UCSD-AML1 (cell line): ENCODE measurements at regions not wholly inside any gene's neighbourhood (a gene's known extent, or its start where the extent isn't known, plus 50 kb on each side); places are given as distances from the start of the nearest gene placed in this dataset.
"Not testable (repeated sequence)": the region's sequence is repeated elsewhere in the genome, so short reads cannot be mapped to it uniquely, and the experiment has no call there.

Source experiments
- DNase-seq: peaks from one replicate; lab custom pipeline; 2025; ENCODE audit not compliant: unreplicated experiment; lab: John Stamatoyannopoulos, UW

DNA sequence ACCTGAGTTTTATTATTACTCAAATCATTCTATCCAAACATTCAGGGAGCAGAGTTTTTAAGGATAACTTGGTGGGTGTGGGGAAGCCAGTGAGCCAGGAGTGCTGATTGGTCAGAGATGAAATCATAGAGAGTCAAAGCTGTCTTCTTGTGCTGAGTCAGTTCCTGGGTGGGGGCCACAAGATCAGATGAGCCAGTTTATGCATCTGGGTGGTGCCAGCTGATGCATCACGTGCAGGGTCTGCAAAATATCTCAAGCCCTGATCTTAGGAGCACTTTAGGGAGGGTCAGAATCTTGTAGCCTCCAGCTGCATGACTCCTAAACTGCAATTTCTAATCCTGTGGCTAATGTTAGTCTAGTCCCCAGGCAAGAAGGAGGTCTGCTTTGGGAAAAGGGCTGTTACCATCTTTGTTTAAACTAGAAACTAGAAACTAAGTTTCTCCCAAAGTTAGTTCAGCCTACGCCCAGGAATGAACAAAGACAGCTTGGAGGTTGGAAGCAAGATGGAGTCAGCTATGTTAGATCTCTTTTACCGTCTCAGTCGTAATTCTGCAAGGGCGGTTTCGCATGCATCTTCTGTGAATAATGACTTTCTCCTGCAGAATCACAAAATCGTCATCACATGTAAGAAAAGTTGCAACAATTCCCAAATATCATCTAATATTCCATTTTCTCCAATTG lies 97.5 kb downstream of the ZNF664 start:
- DNase-seq, result not testable (repeated sequence)

GRCh38 chr12:124071075-124071443 lies 98.0 kb downstream of the ZNF664 start:
- DNase-seq, result no peak

DNA sequence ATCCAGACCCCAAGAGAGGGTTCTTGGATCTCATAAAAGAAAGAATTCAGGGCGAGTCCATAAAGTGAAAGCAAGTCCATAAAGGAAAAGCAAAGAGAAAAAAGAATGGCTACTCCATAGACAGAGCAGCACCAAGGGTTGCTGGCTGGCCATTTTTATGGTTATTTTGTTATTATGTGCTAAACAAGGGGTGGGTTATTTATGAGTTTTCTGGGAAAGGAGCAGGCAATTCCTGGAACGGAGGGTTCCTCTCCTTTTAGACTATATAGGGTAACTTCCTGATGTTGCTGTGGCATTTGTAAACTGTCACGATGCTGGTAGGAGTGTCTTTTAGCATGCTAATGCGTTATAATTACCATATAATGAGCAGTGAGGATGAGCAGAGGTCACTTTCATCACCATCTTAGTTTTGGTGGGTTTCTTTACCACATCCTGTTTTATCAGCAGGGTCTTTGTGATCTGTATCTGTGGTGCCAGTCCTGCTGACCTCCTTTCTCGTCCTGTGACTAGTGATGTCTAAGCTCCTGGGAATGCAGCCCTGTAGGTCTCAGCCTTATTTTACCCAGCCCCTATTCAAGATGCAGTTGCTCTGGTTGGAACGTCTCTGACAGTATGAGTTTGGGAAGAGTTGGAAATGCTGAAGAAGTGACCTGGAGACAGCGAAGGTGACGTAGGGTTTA lies 100.5 kb downstream of the ZNF664 start:
- DNase-seq, result no peak

GRCh38 chr12:124075841-124076240 lies 102.8 kb downstream of the ZNF664 start:
- no peak for DNase-seq

DNA sequence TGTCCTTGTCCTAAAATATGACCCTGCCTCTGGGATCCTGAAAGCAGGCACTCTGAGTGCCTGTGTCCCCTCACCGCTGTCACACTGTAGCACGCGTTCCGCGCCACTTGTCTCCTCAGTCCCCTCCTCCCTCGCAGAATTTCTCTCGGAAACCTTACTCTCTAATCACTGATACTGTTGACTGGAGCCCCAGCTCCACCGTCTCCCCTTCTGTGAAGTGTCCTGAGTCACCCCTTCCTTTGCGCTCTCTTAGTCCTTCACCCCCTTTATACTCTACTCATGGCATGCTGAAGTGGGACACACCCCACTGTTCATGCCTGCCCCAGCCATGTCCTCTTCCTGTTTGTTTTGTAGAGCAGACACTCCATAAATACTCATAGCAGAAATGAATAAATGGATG lies 104.7 kb downstream of the ZNF664 start:
- no peak for DNase-seq

DNA sequence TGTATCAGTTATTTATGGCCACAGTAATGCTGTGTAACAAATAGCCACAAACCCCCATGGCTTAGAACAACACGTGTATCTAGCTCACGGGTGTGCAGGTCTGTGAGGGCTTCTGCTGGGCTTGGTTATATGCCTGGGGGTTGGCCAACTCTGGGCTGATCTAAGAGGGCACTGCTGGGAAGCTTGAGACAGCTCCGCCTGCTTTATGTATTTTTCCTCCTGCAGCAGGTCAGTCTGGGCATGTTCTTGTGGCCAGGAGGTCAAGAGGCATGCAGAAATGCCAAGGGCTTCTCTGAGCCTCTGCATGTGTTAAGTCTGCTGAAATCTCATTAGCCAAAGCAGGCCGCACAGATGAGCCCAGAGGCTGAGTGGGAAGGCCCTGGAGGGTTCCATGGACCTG lies 105.8 kb downstream of the ZNF664 start:
- no peak for DNase-seq

DNA sequence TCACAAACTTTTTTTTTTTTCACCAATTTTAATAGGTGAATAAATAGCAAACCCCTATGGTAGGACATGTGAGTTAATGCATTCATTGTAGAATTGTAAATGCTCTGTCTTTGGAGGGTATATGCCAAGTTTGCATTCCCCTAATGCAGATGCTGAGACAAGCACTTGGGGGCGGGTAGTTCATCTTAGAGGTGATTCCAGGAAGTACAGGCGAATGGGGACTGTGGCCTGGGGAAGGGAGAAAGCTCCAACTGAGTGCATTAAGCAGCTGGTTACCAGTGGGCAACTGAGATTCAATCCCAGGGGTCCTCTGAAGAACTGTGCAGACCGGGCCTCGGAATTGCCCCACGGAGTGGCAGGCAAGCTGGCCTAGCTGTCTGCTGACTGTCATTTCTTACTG lies 107.6 kb downstream of the ZNF664 start:
- DNase-seq, result no peak

GRCh38 chr12:124082012-124082411 lies 109.0 kb downstream of the ZNF664 start:
- no peak for DNase-seq

GRCh38 chr12:124082687-124083086 lies 109.7 kb downstream of the ZNF664 start:
- no peak for DNase-seq

DNA sequence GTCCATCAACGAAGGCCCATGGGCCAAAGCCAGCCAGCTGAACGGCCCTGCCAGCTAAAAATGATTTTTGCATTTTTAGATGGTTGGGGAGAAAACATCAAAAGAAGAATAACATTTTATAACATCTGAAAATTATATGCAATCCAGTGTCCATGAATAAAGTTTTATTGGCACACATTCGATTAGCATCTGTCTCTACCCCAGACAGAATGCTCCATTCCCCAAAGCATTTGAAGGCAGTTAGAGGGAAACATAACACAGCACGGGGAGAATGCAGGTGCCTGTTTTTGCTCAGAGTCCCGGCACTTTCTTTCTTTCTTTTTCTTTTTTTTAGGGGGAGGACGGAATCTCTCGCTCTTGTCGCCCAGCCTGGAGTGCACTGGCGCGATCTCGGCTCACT lies 110.7 kb downstream of the ZNF664 start:
- DNase-seq, result no peak

- DNase-seq, result no peak
Observed at GRCh38 chr12:124085419-124086296, 112.6 kb downstream of the ZNF664 start.

DNA sequence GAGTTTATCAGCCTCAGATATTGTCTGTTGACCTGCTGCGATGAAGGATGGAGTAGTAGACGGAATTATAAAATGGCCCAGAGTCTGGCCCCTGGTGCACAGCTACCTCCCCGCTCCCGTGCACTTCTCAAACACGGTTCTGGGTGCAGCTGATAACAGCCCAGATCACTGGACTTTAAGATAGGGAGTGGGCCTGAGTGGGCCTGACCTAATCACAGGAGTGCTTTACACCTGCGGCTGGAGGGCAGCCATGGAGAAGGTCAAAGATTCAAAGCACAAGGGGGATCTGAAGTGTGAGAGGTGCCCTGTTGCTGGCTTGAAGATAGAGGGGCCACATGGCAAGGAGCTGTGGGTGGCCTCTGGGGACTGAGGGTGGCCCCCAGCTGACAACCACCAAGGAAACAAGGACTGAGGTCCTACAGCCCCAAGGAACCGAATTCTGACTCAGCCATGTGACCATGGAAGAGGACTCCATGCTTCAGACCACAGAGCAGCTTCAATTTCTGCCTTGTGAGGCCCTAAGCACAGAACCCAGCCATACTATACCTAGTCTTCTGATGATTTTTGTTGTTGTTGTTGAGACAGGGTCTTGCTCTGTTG lies 113.4 kb downstream of the ZNF664 start:
- no peak for DNase-seq

DNA sequence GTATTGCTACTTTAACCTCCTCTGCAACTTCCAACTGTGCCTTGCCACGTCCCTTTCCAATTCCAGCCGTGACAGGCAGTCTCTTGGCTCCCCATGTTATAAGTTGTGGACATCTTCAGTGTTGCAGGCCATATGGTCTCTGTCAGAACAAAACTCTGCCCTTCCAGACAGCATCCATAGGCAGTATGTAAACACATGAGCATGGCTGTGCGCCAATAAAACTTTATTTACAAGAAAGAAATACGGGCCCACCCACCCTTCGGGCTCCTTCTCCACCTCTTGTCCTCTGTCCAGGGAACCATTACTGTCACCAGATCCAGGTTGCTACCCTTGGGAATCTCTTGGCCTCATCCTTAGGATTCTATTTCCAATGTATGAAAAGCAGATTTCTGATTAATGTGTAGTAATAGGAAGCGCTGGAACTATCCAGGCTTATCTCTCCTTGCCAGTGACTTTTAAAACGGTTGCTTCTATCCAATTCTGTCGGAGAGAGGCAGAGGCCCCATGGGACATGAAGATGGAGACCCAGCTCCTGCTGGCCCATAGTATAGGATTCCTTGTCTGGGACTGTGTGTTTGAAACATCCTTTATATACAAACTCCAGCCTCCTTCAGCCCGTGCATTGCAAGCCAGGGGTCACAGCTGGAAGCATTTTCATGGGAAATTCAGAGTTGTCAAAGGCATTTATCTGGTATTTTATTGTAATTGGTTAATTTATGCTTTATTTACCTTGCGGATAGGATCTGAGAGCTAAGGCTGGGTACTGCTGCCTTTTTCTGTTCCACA lies 114.4 kb downstream of the ZNF664 start:
- DNase-seq, result no peak

- no peak for DNase-seq
Observed at GRCh38 chr12:124088217-124088907, 115.3 kb downstream of the ZNF664 start.

DNA sequence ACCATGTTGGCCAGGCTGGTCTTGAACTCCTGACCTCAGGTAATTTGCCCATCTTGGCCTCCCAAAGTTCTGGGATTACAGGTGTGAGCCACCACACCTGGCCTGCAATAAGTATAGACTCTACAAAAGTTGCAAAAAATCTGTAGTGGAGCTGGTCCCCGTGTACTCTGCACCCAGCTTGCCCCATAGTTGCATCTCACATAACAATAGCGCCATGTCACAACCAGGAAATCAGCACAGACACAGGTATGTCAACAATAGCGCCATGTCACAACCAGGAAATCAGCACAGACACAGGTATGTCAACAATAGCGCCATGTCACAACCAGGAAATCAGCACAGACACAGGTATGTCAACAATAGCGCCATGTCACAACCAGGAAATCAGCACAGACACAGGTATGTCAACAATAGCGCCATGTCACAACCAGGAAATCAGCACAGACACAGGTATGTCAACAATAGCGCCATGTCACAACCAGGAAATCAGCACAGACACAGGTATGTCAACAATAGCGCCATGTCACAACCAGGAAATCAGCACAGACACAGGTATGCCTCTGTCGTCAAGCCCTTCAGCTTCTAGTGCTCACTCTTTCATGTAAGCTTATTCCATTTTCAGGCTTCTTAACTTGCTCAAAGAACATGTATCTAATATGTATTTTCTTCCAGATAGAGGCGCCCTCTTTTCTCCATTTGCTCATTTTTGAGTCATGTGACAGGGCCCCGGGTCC lies 116.3 kb downstream of the ZNF664 start:
- DNase-seq, result not testable (repeated sequence)

DNA sequence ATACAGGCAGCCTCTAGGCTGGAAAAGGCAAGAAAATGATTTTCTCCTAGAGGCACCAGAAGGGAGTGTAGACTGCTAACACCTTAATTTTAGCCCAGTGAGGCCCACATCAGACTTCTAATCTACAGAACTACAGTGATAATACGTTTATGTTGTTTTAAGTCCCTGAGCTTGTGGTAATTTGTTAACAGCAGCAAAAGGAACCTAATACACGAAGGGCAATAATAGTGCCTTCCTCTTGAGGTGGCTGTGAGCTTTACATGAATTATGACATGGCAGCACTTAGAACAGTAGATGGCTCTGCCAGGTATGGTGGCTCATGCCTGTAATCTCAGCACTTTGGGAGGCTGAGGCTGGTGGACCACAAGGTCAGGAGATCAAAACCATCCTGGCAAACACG lies 118.8 kb downstream of the ZNF664 start:
- no peak for DNase-seq

DNA sequence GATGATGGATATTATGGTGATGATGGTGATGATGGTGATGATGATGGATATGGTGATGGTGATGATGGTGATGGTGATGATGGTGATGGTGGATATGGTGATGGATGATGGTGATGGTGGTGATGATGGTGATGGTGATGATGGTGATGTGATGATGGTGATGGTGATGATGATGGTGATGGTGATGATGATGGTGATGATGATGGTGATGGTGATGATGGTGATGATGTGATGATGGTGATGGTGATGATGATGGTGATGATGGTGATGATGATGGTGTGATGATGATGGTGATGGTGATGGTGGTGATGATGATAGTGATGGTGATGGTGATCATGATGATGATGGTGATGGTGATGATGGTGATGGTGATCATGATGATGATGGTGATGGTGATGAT lies 119.5 kb downstream of the ZNF664 start:
- DNase-seq, result not testable (repeated sequence)

- DNase-seq, result no peak
Observed at GRCh38 chr12:124093297-124093696, 120.3 kb downstream of the ZNF664 start.

DNA sequence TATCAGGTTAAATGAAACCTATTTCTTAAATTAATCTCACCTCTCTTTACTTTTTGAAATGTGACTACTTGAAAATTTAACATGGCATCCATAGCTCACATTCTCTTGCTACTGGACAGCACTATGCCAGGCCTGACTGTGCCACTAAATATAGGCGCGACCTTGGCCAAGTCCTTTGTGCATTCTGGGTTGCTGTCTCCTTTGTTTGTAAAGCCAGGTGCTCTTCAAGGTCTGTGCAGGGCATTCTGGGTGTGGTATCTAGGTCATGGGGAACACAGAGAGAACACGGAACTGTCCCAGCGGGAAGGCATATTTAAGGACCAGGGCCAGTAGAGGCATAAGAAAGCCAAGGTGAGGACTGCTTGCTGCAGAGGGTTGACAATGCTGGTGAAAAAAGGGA lies 121.2 kb downstream of the ZNF664 start:
- no peak for DNase-seq
